GM23338 (cell line): ENCODE measurements at regions not wholly inside any gene's neighbourhood (a gene's known extent, or its start where the extent isn't known, plus 50 kb on each side); places are given as distances from the start of the nearest gene placed in this dataset.

Experiments used
- ATAC-seq: fragments of 200-7000 bp; cut with Tn5 transposase; 3 replicates; pipeline ENCODE4 v1.9.1; 2020
- DNase-seq: peaks from one replicate; pipeline ENCODE4 v3.0.0-alpha.2; 2015; ENCODE audit warnings: low spot score
- H2AFZ ChIP-seq: fragments of 200-600 bp; sonication (generic); 2 replicates; pipeline ENCODE4 v1.8.0; 2016; ENCODE audit warnings: antibody characterized with exemption, mild to moderate bottlenecking, moderate library complexity
- H3F3A ChIP-seq: fragments of 200-600 bp; sonication (generic); replicated peaks from 2 replicates; pipeline ENCODE4 v1.8.0; 2017; ENCODE audit warnings: antibody characterized with exemption, mixed run types, low read depth
- H3K27ac ChIP-seq: fragments of 200-600 bp; sonication (generic); 2 replicates; pipeline ENCODE4 v1.6.1; 2016; ENCODE audit warnings: low read depth
- H3K27me3 ChIP-seq: fragments of 200-600 bp; sonication (generic); 2 replicates; pipeline ENCODE4 v1.8.0; 2016; ENCODE audit warnings: mild to moderate bottlenecking, mixed run types, moderate library complexity; ENCODE audit not compliant: insufficient read depth
- H3K36me3 ChIP-seq: fragments of 200-600 bp; sonication (generic); 2 replicates; pipeline ENCODE4 v1.8.0; 2016; ENCODE audit warnings: mild to moderate bottlenecking; ENCODE audit not compliant: insufficient read depth
- H3K4me1 ChIP-seq: fragments of 200-600 bp; sonication (generic); 2 replicates; pipeline ENCODE4 v1.8.0; 2016; ENCODE audit warnings: mild to moderate bottlenecking, moderate library complexity; ENCODE audit not compliant: insufficient read depth
- H3K4me2 ChIP-seq: fragments of 200-600 bp; sonication (generic); 2 replicates; pipeline ENCODE4 v1.7.1; 2017; ENCODE audit warnings: mixed run types
- H3K4me3 ChIP-seq: fragments of 200-600 bp; sonication (generic); 2 replicates; pipeline ENCODE4 v1.6.1; 2016; ENCODE audit warnings: mixed run types
- H3K79me2 ChIP-seq: fragments of 200-600 bp; sonication (generic); replicated peaks from 2 replicates; pipeline ENCODE4 v1.8.0; 2017; ENCODE audit warnings: mild to moderate bottlenecking; ENCODE audit not compliant: insufficient read depth
- H3K9me2 ChIP-seq: fragments of 200-600 bp; sonication (generic); 2 replicates; pipeline ENCODE4 v1.8.0; 2017; ENCODE audit not compliant: insufficient read depth
- H4K20me1 ChIP-seq: fragments of 200-600 bp; sonication (generic); replicated peaks from 2 replicates; pipeline ENCODE4 v1.8.0; 2017; ENCODE audit warnings: mild to moderate bottlenecking; ENCODE audit not compliant: insufficient read depth
- H3K27ac Mint-ChIP-seq: 2 replicates; pipeline ENCODE4 v1.8.0; 2020; ENCODE audit warnings: inconsistent platforms, mild to moderate bottlenecking, moderate library complexity, mixed read lengths
- H3K27me3 Mint-ChIP-seq: 3 replicates; pipeline ENCODE4 v1.8.0; 2022; ENCODE audit warnings: low read depth, mild to moderate bottlenecking, moderate library complexity, mixed read lengths, inconsistent platforms; ENCODE audit not compliant: insufficient read depth, poor library complexity
- H3K36me3 Mint-ChIP-seq: 3 replicates; pipeline ENCODE4 v1.8.0; 2021; ENCODE audit warnings: low read depth, mild to moderate bottlenecking, inconsistent platforms, moderate library complexity, mixed read lengths
- H3K4me1 Mint-ChIP-seq: 3 replicates; pipeline ENCODE4 v1.8.0; 2020; ENCODE audit warnings: mild to moderate bottlenecking, inconsistent platforms, mixed read lengths
- H3K4me3 Mint-ChIP-seq: 3 replicates; pipeline ENCODE4 v1.8.0; 2021; ENCODE audit warnings: moderate library complexity, mild to moderate bottlenecking, inconsistent platforms, mixed read lengths
- H3K9me3 Mint-ChIP-seq: 3 replicates; pipeline ENCODE4 v1.8.0; 2020; ENCODE audit warnings: moderate library complexity, mild to moderate bottlenecking, inconsistent platforms, mixed read lengths
- CREB1 ChIP-seq: fragments of 250-450 bp; sonication (Bioruptor Pico); IDR thresholded peaks from 2 replicates; pipeline ENCODE4 v1.5.0; 2020; ENCODE audit warnings: low read depth, mild to moderate bottlenecking, moderate library complexity
- CTCF ChIP-seq, 2 experiments: fragments of 200-600 bp in 1 of 2; sonication (generic) in 1 of 2; conservative IDR thresholded peaks; 2 replicates each; pipeline versions ENCODE4 v1.5.1 to v1.6.1; 2016 to 2017; ENCODE audit warnings: antibody characterized with exemption in 2 of 2, low read depth in 2 of 2, mild to moderate bottlenecking in 2 of 2, moderate library complexity in 1 of 2
- ETS1 ChIP-seq: IDR thresholded peaks from 2 replicates; pipeline ENCODE4 v1.6.1; 2016; ENCODE audit warnings: antibody characterized with exemption
- EZH2 ChIP-seq: fragments of 200-600 bp; sonication (generic); IDR thresholded peaks from one replicate; pipeline ENCODE4 v1.8.0; 2017; ENCODE audit warnings: antibody characterized with exemption, mild to moderate bottlenecking, low read depth; ENCODE audit not compliant: unreplicated experiment
- JUNB ChIP-seq: IDR thresholded peaks from one replicate; pipeline ENCODE4 v1.6.1; 2016; ENCODE audit warnings: antibody characterized with exemption; ENCODE audit not compliant: unreplicated experiment
- POLR2AphosphoS5 ChIP-seq: IDR thresholded peaks from 2 replicates; pipeline ENCODE4 v1.6.1; 2016; ENCODE audit warnings: antibody characterized with exemption, low read depth
- REST ChIP-seq: IDR thresholded peaks from one replicate; pipeline ENCODE4 v1.6.1; 2018; ENCODE audit warnings: antibody characterized with exemption; ENCODE audit not compliant: unreplicated experiment
- STAT1 ChIP-seq: IDR thresholded peaks from one replicate; pipeline ENCODE4 v1.6.1; 2016; ENCODE audit warnings: antibody characterized with exemption; ENCODE audit not compliant: unreplicated experiment
- ZNF114 ChIP-seq: fragments of 250-450 bp; sonication (Bioruptor Pico); IDR thresholded peaks from 2 replicates; pipeline ENCODE4 v1.5.0; 2020; ENCODE audit warnings: mild to moderate bottlenecking, moderate library complexity
- ZNF331 ChIP-seq: fragments of 250-450 bp; sonication (Bioruptor Pico); IDR thresholded peaks from 2 replicates; pipeline ENCODE4 v1.5.0; 2020; ENCODE audit warnings: low read depth, mild to moderate bottlenecking, moderate library complexity
- ZNF462 ChIP-seq: fragments of 250-450 bp; sonication (Bioruptor Pico); IDR thresholded peaks from 2 replicates; pipeline ENCODE4 v1.5.0; 2020; ENCODE audit warnings: mild to moderate bottlenecking, moderate library complexity

GRCh38 chr1:238404481-238404880, 513.8 kb upstream of the ZP4 start:
- Mint-ChIP-seq H3K36me3 (no peaks in the 10 kb centered on the region), H3K9me3 (no peaks in the 10 kb centered on the region), H3K27ac (no peak overlapping the region), H3K4me1 (peaks cover 5% of the 10 kb centered on the region), H3K4me3 (no peak overlapping the region), H3K27me3 (no peaks in the 10 kb centered on the region)
- Histone ChIP-seq H3K9me2 (no peaks in the 10 kb centered on the region), H3F3A (no peaks in the 10 kb centered on the region), H3K27me3 (no peaks in the 10 kb centered on the region), H3K27ac (no peak overlapping the region), H3K4me1 (0 out of 2 replicates have a peak, but pooled peaks cover 4% of the 10 kb centered on the region), H3K4me3 (no peak overlapping the region), H3K36me3 (no peaks in the 10 kb centered on the region), H2AFZ (peak overlapping the region; percentile 79), H3K4me2 (no peak overlapping the region), H4K20me1 (no peaks in the 10 kb centered on the region), H3K79me2 (no peaks in the 10 kb centered on the region)
- DNase-seq (no peak), ATAC-seq (no peak)
- TF ChIP-seq POLR2AphosphoS5 (no peak), ZNF331 (CRISPR knock-in tag) (no peak), STAT1 (no peak), CTCF (conservative IDR thresholded peaks at IDR 0.05; ENCODE audit: low read depth in 2 of 2) (no peak), ETS1 (no peak), REST (no peak), JUNB (no peak), ZNF114 (no peak), EZH2 (no peak), ZNF462 (CRISPR knock-in tag) (no peak), CREB1 (CRISPR knock-in tag) (no peak)
